ENCODE measurements at regions not wholly inside any gene's neighbourhood (a gene's known extent, or its start where the extent isn't known, plus 50 kb on each side); places are given as distances from the start of the nearest gene placed in this dataset.
A peak's percentile ranks its signal among the peaks of the same experiment; 100 is the strongest.

GRCh38 chr3:86733257-86733656 is 257.7 kb downstream of the VGLL3 start:
- no peak for DNase-seq (ENCODE audit: low read depth)

GRCh38 chr3:86731501-86731901 is 259.4 kb downstream of the VGLL3 start:
- DNase-seq (ENCODE audit: low read depth): no peak

DNA sequence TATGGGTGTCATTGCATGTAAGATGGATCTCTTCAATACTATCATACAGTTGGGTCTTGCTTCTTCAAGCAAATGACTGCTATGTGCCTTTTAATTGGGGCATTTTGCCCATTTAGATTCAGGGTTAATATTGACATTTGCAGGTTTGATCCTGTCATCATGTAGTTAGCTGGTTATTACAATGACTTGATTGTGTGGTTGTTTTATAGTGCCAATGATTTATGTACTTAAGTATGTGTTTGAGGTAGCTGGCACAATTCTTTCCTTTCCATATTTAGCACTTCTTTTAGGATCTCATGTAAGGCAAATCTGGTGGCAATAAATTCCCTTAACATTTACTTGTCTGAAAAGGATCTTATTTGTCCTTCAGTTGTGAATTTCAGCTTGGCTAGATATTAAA is 267.5 kb downstream of the VGLL3 start:
- DNase-seq (ENCODE audit: low read depth): no peak

GRCh38 chr3:86711634-86712033 is 279.3 kb downstream of the VGLL3 start:
- peak; percentile 3 for DNase-seq (ENCODE audit: low read depth)

GRCh38 chr3:86708893-86709292 is 282.1 kb downstream of the VGLL3 start:
- DNase-seq (ENCODE audit: low read depth): no peak

DNA sequence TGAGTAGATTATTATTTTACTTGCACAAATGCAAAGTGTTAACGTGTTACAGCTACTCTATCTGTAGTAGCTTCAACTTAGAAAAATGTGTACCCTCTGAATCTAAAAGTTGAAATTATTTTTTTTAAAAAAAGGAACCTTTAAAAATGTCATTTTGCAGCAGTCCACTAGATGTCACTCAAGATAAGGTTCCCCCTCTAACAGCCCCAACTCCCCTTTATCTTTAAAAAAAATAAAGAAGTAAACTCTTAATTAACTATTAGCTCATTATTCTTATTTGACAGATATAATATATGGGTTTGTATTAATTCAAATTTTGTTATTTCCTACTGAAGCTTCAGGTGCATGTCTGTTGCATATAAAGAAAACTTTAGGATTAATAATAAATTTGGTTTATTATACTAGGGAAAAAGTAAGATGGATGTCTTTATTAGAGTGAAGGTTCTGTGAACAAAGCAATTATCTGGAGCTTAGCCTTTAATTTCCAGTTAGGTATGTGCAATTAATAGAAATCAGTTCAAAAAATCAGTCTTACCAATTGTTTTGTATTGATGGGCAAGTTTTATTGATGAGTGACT is 288.5 kb downstream of the VGLL3 start:
- DNase-seq (ENCODE audit: low read depth): peak; percentile 2

DNA sequence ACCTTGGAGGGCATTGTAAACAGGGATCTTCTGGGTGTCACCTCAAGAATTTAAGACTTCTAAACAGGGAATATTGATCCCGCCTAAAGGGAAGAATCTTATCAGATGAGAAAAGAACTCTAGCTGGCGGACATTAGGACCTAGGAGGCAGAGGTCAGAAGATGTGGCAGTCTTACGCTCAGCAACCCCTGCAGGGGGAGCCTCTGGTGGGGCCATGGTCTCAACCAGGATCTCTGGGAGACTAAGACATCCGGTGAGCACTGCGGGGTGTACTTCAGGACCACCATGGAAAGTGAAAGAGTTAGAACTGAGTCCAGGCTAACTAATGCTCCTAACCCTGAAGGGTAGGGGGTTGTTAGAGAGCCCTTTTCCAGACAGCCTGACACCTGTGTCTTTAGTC is 295.2 kb downstream of the VGLL3 start:
- DNase-seq (ENCODE audit: low read depth): no peak

- no peak for DNase-seq (ENCODE audit: low read depth)
These were observed 317.0 kb downstream of the VGLL3 start for GRCh38 chr3:86673991-86674390.

DNA sequence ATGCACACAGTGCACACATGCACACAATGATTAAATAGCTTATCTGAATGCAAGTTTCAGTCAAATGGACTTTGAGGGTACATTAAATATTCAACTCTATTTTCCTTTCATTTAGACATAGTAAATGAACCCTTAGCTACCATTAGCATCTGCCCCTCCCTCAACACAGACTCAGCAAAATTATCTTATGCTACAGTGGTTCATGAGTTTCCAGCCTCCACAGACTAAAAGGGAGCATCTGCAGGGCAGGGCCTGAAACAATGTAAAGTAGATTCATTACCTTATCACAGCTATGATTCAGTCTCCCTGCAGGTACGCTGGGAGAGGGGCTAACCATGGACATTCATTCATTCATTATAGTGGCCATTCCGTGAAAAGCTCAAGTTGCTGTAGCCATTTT is 329.1 kb downstream of the VGLL3 start:
- no peak for DNase-seq (ENCODE audit: low read depth)

GRCh38 chr3:86658876-86659275 is 332.1 kb downstream of the VGLL3 start:
- no peak for DNase-seq (ENCODE audit: low read depth)

GRCh38 chr3:86654806-86655460 is 336.0 kb downstream of the VGLL3 start:
- DNase-seq (ENCODE audit: low read depth): no peak

DNA sequence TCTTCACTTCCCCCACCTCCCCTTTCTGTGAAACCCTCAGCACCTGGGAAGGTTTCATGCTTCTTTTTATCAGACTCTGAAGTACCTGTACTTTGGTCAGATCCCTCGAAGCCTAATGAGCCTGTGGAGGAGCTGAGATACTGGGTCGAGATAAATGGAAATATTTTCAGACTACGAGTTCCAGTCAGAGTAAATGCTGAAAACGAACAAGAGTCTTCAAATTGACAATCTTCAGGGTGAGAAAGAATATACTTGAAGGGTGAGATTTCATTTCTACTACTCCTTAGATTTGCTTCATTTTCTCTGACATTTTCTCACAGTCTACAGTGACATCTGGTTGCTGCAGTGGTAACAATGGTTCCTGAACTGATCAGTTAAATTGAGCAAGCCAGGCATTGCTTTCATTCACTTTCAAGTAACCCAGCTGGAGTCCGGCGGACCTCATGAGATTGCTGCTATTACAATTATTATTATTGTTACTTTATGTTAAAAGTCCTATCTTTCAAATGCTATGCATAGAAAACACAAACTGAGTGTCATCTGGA is 337.2 kb downstream of the VGLL3 start:
- no peak for DNase-seq (ENCODE audit: low read depth)

GRCh38 chr3:86648087-86648486 is 342.9 kb downstream of the VGLL3 start:
- DNase-seq (ENCODE audit: low read depth): no peak

DNA sequence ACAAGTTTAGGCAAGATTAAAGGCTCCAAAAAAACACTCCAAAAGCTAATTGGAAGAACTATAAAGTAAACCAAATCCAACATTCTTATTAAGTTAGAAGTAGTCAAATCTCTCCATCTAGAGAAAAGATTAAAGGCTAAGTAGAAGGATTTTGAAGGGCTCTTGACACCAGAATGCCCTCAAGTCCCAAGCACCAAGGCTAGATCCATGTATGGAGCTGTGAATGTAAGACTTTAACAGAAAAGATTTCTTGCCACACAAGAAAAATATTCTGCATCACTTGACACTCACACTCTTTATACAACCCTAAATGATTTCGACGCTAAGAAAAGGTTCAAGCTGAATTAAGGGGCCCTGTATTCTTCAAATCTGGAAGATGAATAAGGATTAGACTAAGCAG is 345.2 kb downstream of the VGLL3 start:
- DNase-seq (ENCODE audit: low read depth): no peak

- DNase-seq (ENCODE audit: low read depth): no peak
These were observed 356.6 kb downstream of the VGLL3 start for GRCh38 chr3:86634361-86634760.

DNA sequence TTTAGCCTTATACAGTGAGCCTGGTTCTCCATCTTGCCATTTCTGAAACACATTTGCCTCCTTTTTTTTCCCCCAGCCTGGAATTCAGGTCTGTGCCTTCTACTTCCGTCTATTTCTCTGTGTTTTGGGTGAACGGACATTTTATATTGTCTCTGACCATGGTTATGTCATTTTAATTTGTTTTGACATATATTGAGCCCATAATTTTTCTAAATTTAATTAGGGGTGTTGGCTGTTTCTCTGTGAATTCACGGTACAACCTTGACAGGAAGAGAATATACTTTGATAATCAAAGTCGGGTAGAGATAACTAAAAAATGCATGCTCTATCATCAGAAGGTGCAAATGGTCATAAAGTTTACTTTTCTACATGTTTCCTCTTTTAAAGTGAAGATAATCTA is 361.4 kb downstream of the VGLL3 start:
- DNase-seq (ENCODE audit: low read depth): no peak

GRCh38 chr3:86624192-86624591 is 366.8 kb downstream of the VGLL3 start:
- no peak for DNase-seq (ENCODE audit: low read depth)

DNA sequence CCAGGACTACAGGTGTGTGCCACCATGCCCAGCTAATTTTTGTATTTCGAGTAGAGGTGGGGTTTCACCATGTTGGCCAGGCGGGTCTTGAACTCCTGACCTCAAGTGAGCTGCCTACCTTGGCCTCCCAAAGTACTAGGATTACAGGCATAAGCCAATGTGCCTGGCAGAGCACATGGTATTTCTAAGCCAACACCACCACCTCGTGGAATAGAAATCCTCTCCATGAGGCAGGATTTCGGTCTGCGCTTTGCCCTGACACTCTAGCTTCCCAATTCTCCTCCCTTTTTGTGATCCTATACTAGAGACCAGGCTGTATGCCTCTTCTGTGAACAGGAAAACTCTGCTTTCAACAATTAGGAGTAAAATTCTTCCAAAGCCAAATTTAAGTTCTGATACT is 372.2 kb downstream of the VGLL3 start:
- no peak for DNase-seq (ENCODE audit: low read depth)

- no peak for DNase-seq (ENCODE audit: low read depth)
These were observed 385.8 kb downstream of the VGLL3 start for GRCh38 chr3:86605166-86605565.

- no peak for DNase-seq (ENCODE audit: low read depth)
These were observed 395.3 kb downstream of the VGLL3 start for GRCh38 chr3:86595696-86596095.

DNA sequence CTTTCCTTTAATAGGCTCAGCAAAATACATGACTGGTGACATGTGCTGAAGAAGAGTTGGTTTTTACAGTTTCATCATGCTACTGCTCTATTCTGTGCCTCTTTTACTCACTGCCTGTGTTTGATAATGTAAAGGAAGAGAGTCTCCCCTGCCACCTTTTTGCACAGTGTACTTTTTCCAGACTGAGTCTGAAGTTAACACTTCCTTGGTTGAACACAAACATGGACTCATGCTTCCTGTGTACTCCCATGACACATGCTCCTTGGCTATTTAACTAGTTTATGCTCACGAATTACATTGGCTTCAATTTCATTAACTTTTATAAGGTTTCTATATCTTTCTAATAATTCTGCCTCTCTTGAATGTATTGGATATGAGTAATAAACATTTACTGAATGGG is 396.1 kb downstream of the VGLL3 start:
- DNase-seq (ENCODE audit: low read depth): no peak

DNA sequence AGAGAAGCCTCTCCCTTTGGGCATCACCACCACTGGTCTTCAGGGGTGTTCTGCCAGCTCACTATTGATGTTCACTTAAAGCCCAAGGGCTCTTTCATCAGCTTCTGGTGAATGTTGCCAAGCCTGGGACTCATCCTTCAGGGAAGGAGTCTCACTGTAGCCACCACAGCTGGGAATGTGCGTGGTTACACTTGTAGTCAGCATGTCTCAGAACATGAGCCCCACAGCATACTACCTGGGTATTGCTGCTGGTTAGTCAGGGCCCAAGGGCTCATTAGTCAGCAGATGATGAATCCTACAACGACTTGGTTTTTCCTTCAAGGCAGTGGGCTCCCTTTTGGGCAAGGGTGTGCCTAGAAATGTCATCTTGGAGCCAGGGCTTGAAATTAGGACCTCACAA is 412.9 kb downstream of the VGLL3 start:
- no peak for DNase-seq (ENCODE audit: low read depth)

GRCh38 chr3:86563400-86563970 is 427.5 kb downstream of the VGLL3 start:
- DNase-seq (ENCODE audit: low read depth): peak; percentile 15

All from LHCN-M2 (cell line).